GM19468 (cell line): ENCODE measurements at regions not wholly inside any gene's neighbourhood (a gene's known extent, or its start where the extent isn't known, plus 50 kb on each side); places are given as distances from the start of the nearest gene placed in this dataset.
A peak's percentile ranks its signal among the peaks of the same experiment; 100 is the strongest.
"Not testable (repeated sequence)": the region's sequence is repeated elsewhere in the genome, so short reads cannot be mapped to it uniquely, and the experiment has no call there.

ENCODE experiments used
- ATAC-seq: cut with Tn5 transposase; IDR thresholded peaks from one replicate; pipeline ENCODE4 v1.9.1; 2021; ENCODE audit warnings: mild to moderate bottlenecking, moderate library complexity, moderate number of reproducible peaks; ENCODE audit not compliant: unreplicated experiment; ENCODE audit errors: extremely low read depth

- ATAC-seq: not testable (repeated sequence)
Observed at GRCh38 chr15:22196423-22196822, 116.1 kb downstream of the OR4M2 start.

DNA sequence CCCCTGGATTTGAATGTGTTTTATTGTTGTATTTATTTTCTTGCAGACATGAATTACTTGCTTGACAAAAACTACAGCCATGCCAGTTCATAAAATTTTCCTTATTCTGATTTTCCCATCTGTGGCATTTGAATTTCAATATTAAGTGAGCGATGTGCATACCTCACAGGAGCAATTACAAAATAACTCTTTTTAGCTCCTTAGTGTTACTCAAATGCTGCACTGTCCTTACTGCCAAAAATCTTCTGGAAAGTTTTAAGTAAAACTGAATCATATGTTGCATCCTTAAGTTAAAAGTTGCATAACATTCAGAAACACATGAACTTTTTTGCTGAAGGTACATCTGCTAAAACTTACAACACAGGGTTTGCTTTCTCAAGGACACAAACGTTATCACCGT is 120.1 kb downstream of the OR4M2 start:
- not testable (repeated sequence) for ATAC-seq

GRCh38 chr15:22201993-22202659 is 121.8 kb downstream of the OR4M2 start:
- ATAC-seq: not testable (repeated sequence)

DNA sequence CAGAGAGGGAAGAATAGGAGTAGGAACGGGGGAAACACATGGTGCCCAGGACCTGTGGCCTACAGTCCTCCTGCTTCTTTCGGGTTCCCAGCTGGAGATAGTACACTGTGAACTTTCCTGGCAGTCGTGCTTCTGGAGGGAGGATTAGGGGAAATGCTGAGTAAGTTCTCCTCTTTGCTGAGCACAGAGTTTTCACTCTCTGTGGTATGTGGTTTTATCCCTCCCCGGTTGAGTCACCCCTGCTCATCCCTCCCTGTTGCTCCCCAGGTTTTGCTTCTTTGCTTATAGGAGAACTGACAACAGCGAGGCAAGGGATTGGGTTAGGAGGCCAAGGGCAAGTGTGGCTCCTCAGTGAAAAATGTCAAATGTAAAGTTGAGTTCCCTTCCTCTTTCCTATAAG is 122.9 kb downstream of the OR4M2 start:
- peak; percentile 27 for ATAC-seq

GRCh38 chr15:22209086-22209485 is 128.8 kb downstream of the OR4M2 start:
- ATAC-seq: not testable (repeated sequence)

DNA sequence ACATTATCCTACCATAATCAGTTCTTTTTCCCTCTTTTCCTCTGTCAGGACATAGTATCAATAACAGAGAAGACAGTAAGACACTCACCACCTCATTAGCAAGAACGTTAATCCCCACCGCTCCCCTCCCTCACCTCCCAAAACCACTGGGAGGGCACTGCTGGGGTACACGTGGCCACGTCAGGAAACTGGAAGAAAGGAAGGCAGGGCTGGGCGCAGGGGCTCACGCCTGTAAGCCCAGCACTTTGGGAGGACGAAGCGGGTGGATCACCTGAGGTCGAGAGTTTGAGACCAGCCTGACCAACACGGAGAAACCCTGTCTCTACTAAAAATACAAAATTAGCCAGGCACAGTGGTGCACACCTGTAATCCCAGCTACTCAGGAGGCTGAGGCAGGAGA is 142.3 kb downstream of the OR4M2 start:
- not testable (repeated sequence) for ATAC-seq

DNA sequence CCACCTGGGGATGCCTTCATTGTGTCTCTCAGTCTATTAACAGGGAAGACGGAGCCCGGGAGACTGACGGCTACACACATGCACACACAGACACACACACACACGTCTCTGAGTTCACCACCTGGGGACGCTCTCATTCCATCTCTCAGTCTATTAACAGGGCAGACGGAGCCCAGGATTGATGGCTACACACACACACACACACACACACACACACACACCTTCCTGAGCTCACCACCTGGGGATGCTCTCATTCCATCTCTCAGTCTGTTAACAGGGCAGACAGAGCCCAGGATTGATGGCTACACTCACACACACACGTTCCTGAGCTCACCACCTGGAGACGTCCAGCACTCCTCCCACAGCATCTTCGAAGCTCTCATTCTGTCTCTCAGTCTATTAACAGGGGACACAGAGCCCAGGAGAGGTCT is 143.9 kb downstream of the OR4M2 start:
- no peak for ATAC-seq

GRCh38 chr15:22224961-22225360 is 144.6 kb downstream of the OR4M2 start:
- not testable (repeated sequence) for ATAC-seq

DNA sequence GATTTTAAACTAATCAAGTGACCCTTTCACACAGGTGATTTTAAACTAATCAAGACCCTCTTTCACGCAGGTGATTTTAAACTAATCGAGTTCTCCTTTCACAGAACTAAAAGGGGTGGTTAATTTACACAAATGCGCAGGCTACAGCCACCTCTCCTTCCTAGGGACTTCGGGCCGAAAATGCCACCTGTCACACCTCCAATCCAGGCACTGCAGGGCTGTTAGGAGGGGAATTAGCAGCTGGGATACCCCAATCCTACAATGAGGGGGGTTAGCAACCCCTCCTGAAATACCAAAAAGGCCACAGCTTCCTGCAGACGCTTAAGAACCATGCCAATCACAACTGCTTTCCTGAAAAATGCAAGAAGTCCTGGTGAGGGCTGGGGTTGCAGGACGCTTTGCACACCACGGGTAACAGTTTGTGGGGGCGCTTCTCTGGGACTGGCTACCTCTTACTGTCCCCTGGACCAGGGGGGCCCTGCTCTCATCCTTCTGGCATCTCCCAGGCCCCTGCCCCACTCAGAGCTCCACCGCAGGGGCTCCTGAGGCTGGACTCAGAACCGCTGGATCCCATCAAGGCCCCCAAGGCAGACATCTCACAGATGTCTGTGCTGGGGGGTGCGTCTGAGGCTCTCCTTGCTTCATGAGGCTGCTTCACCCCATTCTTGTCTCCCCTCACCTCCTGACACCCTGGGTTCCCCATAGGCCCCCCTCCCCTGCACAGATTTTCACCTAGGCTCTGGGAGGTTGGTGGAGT is 145.9 kb downstream of the OR4M2 start:
- no peak for ATAC-seq

- ATAC-seq: no peak
Observed at GRCh38 chr15:22227411-22228100, 147.2 kb downstream of the OR4M2 start.

DNA sequence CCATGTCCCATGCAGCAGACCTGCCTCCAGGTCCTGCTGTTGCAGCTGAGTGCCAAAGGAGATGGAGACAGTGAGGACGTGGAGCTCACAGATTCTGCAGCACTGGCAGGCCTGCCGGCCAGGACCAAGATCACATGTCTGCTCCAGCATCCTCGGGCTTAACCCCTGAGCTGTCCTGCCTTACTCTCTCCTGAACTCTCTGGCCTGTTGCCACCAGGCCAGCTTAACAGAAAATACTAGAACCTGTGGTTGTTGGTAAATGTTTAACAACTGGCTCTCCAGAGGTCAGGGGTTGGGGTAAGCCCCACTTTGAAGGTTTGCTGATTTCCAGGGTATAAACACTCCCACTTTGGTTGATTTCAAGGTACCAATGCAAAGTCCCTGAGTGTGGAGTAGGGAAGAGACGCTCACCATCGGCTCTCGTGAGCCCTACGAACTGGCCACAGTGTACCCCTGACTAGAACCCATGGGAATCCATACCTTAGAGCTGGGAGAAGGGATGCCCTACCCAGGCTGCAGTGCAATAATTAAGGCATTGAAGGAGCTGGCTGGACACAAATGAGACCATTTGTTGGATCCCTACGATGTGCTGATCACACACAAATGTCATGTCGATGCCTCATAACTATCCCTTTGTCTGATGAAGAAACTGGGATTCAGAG is 147.9 kb downstream of the OR4M2 start:
- ATAC-seq: no peak

GRCh38 chr15:22229990-22230819 is 149.9 kb downstream of the OR4M2 start:
- no peak for ATAC-seq

DNA sequence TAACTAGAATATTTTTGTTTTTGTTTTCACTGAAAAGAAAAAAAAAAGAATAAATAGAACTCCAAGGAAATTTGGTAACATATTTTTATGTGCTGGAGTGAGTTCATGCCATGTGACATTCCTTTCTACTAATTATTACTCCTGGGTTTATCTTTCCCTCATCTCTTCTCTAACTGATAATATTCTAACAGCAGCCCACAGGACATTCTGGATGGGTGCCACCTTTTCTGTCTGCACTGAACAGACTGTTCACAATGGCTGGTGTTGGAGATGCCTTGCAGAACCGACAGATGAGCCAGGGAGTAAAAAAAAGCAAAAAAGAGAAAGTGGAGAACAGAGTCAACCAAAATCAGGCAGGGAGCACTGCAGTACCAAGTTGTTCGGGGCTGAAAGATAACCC is 151.3 kb downstream of the OR4M2 start:
- ATAC-seq: no peak

- no peak for ATAC-seq
Observed at GRCh38 chr15:22232675-22233074, 152.3 kb downstream of the OR4M2 start.

- not testable (repeated sequence) for ATAC-seq
Observed at GRCh38 chr15:22235261-22235930, 155.1 kb downstream of the OR4M2 start.

DNA sequence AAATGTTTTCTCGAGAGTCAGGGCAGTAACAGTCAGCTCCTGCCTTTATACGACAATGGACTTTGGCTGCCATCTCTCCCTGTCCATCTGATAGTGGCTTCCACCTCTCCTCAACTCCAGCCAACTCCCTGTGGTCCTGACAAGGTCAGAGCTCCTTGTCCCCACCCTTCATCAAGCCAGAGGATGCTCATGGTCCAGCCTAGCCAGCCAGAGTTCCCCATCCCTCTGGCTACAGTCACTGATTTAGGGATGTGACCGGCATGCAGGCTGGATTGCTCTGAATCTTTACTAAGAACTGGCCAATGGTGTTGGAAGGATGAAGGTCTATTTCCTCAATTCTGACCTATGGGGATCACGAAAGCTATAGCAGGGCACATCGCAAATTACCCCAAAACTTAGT is 156.1 kb downstream of the OR4M2 start:
- ATAC-seq: no peak

- no peak for ATAC-seq
Observed at GRCh38 chr15:22237891-22238275, 157.6 kb downstream of the OR4M2 start.

GRCh38 chr15:22238276-22238958 is 158.1 kb downstream of the OR4M2 start:
- ATAC-seq: not testable (repeated sequence)
